ENCODE measurements at regions not wholly inside any gene's neighbourhood (a gene's known extent, or its start where the extent isn't known, plus 50 kb on each side); places are given as distances from the start of the nearest gene placed in this dataset.
"Not testable (repeated sequence)": the region's sequence is repeated elsewhere in the genome, so short reads cannot be mapped to it uniquely, and the experiment has no call there.

DNA sequence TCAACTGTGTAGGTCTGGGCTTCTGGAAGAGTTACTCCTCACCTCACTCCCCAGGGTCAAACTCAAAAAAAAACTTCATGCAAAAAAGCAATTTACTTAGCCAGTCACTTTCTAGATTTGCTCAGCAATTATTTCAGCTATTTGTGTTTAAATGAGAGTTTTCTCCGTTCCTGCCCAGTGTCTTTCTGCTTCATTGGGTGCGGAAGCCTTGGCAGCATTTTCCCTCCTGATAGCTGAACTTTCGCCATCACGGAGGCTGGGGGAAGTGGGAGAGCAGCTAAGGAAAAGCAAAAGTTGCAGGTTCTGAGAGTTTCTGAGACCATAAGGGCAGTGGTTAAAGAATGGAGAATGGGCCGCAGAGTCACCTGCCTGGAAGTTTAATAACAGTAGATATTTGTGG lies 287.1 kb upstream of the DYNLRB2 start:
- FAIRE-seq = no peak

DNA sequence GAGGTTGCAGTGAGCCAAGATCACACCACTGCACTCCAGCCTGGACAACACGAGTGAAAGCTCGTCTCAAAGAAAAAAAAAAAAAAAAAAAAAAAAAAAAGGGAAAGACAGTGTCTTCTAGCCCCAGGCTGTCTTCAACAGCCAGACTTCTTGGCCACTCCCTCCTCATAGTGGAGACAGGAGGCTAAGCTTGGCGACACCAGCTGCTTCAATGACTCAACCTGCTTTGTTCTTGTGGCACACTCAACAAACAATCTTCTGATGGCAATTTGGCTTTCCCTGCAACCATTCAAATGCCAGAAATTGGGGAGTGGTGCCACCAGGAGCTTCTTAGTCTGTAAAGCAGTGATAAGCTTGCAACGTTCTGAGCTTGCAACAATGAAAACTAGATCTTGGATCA lies 290.4 kb upstream of the DYNLRB2 start:
- FAIRE-seq = no peak

DNA sequence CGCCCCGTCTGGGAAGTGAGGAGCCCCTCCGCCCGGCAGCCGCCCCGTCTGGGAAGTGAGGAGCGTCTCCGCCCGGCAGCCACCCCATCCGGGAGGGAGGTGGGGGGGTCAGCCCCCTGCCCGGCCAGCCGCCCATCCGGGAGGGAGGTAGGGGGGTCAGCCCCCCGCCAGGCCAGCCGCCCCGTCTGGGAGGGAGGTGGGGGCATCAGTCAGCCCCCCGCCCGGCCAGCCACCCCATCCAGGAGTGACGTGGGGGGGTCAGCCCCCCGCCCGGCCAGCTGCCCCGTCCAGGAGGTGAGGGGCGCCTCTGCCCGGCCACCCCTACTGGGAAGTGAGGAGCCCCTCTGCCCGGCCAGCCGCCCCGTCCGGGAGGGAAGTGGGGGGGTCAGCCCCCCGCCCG lies 297.5 kb upstream of the DYNLRB2 start:
- FAIRE-seq = not testable (repeated sequence)

DNA sequence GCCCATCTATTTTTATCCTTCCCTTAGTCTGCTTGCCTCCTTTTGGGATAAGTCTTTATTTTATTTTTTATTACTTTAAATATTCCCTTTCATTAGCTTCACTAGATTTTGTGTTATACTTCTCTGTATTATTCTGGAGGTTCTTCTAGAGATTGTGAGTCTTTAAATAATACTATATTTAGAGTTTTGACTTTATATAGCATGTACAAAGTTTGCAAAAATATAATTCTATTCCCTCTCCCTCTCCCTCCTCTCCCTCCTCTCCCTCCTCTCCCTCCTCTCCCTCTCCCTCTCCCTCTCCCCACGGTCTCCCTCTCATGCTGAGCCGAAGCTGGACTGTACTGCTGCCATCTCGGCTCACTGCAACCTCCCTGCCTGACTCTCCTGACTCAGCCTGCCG lies 298.5 kb upstream of the DYNLRB2 start:
- FAIRE-seq = not testable (repeated sequence)

DNA sequence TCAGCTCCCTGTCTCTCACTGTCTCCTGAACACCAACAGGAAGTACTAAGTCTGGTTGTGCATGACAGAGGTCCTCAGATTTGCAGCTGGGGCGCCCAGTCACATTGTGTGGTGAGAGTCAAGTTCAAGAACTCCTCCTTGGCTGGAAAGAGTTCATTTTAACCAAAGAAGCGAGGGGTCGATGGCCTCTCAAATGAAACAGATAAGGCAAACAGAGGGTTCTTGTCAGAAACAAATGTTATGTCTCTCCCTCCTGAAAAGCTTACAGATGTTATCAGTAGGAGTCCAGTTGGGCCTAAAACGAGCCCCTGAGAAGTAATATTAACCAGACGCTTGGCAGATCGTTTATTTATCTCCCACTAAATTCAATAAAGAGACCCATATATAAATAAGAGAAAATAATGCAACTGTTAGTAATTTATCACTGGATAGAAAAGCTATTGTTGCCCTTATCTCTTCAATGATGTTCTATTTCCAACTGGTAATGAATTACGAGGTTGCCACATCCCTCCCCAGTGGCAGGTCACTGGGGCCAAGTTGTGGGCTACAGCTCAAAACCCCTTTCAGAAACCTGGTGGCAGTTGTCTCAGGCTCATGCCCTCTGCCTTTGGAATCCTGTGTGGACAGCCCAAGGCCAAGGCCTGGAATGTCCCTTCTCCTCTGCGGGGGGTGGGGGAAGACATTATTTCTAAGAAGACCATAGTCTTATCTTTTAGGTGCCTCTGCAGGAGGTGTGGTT lies 307.5 kb upstream of the DYNLRB2 start:
- FAIRE-seq = no peak

DNA sequence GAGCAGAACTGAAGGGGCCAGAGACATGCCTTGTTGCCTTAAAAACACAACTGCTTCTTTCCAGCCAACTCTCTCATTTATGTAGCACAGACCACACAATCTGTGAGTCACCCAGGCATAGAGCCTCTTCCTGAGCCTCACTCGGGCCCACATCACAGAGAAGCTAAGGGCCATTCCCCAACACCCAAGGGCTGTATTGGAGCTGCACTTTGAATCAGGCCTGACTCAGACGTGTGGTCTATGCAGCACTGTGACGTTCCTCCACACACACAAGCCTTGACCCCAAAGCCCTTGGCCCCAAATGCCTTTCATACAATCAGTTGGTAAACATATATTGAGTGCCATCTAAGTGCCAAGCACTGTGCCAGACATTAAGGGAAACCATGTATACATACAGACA lies 308.9 kb upstream of the DYNLRB2 start:
- FAIRE-seq = no peak

DNA sequence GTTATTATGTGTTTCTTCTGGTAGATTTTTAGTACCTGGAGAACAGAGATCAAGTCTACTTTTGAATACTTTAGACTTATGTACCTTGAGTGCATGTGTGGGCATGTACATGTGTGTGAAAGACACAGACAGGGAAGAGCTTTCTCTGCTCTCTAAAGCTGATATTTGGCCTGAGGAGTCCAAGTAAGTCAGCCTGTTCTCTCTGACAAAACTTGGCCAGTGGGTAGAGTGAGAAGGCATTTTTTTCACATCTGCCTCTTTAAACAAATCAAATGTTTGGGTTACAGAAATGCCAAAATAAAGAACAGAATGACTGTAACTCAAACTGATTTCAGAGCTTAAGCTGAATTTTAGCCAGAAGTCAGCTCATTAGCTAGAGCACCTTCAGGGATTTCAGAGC lies 309.7 kb upstream of the DYNLRB2 start:
- no peak for FAIRE-seq

DNA sequence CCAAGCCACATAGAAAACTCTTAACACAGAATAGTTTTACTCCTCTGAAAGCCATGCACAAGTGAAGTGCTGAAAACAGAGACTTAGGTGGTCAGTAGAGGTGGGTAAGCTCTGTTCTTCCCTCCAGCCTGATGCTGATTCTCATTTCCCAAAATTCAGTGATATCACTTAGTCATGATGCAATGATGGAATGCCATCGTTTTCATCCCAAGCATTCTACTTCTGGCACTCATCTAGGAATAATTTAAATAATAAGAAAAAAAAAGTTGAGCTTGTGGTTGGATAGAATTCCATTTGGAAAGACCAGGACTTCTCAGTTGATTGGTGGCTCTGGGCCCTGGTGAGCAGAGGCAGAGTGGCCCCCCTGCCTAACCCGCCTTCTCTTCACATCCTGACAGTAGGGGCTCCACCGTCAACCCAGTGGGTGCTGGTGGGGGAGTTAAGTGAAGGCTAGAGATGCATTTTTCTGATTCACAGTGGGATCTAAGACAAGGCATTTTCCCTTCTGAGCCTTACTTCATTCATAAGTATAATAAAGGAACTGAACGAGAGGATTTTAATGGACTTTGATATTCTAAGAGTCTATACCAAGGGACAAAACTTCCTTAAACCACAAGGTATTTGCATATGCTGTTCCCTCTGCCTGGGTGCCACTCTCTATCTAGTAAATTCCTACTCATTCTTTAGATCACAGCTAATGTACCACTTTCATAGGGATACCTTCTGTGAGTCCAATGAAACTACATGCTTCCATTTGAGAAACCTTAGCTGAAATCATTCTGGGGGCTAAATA lies 310.3 kb upstream of the DYNLRB2 start:
- no peak for FAIRE-seq

DNA sequence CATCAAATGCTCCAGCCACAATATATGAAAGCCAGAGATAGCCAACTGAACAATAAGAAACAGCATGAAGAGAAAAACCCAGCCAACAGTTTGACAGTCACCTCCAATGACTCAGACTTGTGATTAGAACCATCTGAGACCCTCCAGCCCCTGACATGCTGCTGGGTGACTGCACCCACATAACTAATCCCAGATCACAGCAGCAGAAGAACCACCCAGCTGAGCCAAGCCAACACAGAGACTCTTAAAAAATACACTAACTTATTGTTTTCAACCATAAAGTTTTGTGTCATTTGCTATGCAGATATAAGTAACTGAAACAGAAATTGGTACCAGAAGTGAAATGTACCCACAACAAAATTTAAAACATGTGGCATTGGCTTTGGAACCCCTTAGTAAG lies 314.3 kb upstream of the DYNLRB2 start:
- no peak for FAIRE-seq

DNA sequence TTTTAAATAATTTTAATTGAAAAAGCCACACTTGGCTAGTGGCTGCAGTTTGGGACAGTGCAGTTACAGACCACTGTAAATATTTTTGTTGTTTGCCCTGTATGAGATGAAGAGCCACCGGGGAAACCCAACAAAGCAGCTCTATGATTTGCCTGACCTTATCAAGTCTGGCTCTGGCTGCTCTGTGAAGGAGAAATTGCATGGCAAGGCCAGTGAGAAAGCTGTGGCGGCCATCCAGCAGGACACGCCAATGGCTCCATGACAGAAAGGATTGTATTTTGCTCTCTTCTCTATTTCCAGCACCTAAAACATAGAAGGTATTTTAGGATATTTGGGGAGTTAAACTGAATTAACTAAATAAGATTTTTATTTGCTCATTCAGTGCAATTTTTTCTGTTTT lies 330.0 kb upstream of the DYNLRB2 start:
- no peak for FAIRE-seq

DNA sequence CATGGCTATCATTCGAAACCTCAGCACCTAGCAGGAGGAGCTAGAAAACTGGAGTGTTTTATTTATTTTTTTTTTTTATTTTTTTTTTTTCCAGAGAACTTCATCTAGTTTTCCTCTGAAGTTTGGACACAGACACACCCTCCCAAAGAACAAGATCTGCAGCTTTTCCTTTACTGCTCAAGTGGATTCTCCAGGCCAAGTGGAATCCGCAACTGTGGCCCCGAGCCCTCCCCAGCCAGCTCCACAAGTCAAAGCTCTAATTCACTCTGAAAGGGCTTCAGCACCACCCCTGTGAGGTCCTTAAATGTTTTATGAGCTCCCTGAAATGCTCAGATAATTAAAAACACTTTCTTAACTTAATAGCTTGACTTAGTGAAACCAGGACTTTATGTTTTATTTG lies 332.1 kb upstream of the DYNLRB2 start:
- FAIRE-seq = no peak

DNA sequence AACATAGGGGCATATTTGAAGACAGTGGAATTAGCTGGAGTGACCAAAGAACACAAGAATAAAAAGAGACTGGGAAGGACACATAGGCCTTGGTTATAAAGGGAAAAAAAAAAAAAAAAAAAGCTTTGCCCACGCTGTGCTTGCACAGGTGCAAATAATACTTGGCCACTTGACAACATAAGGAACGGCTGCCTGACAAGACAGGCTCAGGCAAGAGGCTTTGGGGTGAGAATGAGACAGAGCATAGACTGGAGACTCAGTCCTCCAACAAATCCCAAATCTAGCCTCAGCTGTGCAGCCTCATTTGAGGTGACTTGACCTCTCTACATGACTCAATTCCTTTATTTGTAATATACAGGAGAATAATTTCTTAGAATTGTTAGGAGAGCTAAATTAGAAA lies 332.8 kb upstream of the DYNLRB2 start:
- FAIRE-seq = no peak

DNA sequence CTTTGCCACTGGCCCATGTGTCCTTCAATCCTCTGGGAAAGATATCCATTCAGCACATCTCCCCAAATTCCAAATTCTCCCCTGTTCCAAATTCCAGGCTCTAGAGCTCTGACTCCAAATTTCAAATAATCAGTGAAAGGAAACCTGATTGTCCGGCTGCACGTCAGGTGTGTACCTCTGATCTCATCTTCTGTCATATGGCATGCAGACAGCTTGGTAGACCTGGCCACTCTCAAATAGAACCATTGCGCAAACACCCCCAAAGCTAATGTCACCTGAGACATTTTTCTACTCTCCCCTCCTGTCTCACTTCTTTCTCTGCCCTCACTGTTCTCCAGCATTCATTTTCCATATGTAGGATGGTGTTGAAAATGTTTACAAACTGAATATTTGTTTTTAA lies 337.0 kb upstream of the DYNLRB2 start:
- no peak for FAIRE-seq

DNA sequence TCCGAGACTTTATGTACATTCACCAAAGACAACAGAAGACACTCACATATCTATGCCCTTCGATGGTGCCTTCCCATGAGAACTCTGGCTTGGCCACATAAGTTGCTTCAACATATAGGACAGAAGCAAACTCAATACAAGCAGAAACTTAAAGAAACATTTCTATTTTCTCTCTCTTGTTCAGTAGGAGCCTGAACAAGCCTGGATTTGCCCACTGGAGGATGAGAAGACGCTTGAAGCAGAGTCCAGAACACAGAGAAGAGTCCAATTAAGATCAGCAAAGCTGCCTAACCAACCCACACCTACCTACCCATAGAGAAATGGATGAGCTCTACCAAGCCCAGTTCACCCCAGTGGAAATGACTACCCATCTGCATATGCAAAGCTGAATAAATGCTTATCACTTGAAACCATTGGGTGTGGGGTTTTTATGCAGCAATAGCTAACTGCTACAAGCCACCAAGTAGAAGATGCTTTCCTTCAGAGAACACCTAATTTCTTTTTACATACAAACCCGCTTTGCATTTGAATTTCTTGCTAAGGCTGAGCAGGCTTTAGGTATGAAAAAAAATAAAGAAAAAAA lies 337.9 kb upstream of the DYNLRB2 start:
- no peak for FAIRE-seq

DNA sequence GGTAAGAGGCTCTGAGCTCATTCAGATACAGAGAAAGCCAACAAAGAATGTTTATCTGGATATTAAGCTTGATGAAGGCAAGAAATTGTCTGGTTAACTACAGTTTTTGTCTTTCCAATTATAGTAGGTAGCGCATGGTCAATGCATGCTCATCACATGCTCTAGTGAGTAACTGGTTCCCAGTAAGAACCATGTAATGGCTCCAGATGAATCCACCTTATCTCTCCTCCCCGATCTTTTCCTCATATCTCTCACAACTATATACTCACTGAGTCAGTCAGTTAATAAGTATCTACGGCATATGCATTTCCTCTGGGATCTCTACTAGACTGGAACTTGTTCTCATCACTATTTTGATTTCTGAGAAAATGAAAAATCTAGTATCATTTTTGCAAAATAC lies 340.7 kb upstream of the DYNLRB2 start:
- FAIRE-seq = no peak

DNA sequence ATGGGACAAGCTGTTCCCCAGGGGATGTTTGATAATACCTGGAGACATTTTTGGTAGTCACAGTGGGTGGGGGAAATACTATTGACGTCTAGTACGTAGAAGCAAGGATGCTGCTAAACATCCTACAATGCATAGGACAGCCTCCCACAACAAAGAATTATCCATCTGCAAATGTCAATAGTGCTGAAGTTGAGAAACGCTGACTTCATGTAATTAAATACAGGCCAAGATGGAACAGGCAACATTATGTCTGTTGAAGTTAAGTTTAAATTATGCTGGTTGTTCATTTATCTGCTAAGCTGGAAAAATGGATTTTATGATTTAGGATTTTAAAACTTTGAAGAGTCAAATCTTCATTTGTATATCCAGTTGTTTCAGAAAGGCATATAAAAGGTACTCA lies 341.2 kb upstream of the DYNLRB2 start:
- no peak for FAIRE-seq

DNA sequence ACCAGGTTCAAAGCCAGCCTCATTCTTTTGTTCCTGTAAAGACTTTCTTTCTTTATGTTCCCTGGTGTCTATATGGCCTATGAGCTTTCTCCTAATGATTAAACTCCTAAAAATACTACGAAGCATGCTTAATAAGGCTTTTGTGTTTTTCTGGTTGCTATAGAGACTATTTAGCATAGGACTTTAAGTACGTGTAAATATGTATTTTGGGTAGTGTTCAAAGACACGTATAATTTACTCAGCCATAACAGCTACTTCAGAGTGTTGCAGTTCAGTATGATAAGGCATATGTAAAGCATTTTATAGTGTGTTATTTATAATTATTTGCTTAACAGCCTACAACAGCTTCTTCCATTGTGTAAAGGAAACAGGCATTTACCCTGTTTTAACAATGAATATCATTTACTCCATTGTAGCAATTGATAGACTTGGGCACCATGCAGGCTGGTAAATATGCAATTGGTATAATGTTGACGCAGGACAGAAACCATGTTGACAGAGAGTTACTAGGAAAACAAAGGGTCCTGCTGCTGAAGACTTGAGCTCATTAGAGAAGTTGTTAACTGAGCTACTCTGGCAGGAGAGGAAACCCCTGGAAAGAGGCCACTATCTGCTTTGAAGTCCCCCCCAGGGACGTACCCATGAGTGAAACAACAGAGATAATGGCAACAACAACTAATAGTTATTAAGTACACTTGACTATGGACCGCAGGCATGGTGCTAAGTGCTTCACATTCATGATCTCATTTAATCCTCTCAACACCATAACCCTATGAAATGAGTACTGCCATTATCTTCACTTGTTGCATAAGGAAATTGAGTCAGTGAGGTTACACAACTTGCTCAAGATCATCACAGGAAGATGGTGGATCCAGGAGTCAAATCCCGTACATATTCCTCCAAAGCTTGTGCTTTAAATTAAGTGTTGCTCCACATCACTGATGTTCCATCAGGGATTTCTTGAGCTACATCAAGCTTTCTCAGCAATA lies 342.2 kb upstream of the DYNLRB2 start:
- FAIRE-seq = no peak

DNA sequence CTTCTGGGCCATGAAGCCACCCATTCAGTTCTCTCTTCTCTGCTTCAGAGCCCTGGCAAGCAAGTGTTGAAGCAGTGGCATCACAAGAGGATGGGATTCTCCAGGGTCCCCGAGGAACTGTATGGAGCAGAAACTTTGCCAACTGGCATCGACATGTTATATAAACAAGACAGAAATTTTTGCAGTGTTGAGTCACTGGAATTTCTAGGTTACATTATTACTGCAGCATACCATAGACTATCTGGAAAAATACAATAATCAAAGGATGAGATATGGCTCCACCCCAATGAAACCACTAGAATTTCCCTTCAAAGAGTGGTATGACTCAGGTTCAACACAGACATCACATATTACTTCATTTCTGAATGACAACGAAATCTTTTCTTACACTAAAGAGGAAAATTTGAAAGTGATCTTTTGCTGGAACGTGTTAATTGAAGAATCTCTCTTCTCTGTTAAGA lies 343.0 kb upstream of the DYNLRB2 start:
- FAIRE-seq = no peak

DNA sequence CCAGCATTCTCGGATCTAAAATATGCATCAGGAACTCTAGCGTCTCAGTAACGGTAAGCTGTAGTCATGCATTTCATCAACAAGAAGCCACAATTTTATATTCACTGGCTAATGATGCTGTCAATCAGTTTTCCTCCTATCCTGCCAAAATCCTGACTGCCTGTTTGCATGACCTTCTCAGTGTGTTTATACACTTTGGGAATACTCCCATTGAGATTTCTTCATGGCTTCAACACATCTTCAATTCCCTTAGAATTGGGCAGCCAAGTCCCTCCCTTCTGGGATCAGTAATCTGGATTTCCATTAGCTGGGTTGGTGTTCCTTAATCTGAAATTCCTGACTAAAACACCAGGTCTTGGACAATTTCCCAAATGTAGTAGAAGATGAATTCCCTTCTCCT lies 348.9 kb upstream of the DYNLRB2 start:
- FAIRE-seq = no peak

DNA sequence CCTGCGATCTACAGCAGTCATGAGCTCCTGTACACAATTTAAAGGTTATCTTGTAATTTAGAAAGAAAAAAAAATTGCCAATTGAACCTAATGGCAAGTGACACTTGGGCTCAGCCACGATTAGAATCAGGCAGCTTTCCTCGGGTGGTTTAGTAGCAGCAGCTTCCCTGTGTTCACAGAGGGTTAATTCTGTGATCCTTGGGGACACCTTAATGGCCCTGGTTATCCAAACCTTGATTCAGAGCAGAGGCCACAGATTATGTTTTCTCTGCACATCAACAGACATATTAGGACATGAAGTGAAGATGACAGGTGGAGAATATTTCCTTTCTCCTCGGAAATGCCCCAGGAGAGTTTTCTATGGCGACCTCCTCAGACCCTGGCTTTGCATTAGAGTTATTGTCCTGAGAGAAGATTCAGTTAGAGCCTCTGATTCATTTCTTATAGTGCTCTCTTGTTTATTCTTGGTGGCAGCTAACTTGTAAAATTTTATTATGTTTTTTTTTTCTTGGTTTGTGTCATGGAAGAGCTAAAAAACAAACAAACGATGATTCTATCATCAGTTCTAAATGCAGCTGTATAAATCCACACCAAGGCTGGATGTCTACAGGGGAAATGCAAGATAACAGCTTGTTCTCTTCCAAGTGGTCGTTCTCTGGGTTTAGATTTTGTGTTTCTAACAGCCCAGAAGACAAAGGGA lies 351.2 kb upstream of the DYNLRB2 start:
- no peak for FAIRE-seq

DNA sequence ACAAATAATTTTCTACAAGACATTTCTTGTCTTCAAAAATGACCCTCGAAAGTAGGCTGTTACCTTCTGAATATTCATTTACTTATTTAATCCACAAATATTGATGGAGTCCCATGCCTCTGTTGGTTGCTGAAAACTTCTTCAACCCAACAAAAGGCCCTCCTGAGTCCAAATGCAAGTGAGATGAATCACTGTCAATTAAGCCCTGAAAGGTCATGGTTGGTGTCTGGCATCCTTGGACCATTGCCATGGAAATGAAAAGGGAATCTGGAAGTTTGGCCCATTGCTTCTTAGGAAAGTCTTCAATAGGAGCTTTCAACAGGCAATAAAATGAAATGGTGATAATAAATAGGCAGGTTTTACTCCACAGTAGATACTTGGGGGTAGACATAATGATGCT lies 364.7 kb upstream of the DYNLRB2 start:
- FAIRE-seq = no peak

DNA sequence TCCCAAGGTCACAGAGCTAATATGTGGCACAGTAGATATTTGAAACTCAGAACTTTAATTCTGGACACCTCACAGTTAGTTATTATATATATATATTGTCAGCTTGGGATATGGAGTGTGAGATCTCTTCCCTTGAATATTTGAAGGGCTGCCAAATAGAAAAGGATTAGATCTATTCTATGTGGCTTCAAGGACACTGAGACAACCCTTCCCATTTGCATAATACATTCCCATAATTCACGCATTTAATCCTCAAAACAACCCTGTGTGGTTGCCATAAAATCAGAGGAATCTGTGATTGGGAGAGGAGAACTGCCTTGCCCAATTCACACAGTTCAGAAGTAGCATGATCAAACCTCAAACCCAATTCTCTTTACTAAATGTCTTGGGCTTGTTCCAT lies 365.8 kb upstream of the DYNLRB2 start:
- no peak for FAIRE-seq
